Posterior vena cava (tissue), 2 donors: ENCODE measurements at regions not wholly inside any gene's neighbourhood (a gene's known extent, or its start where the extent isn't known, plus 50 kb on each side); places are given as distances from the start of the nearest gene placed in this dataset.
"Not testable (repeated sequence)": the region's sequence is repeated elsewhere in the genome, so short reads cannot be mapped to it uniquely, and the experiment has no call there.

Experiments used
- DNase-seq: peaks from one replicate; pipeline ENCODE4 v3.0.0-alpha.2; 2020; ENCODE audit warnings: low spot score
- intact Hi-C, 2 donors: fragments of 100-400 bp; cut with DNase I; formaldehyde crosslinking; loops; one replicate each; pipeline versions ENCODE4 v1.14.1 to v1.14.2; 2022 to 2023
- donor health status: DM: yes; HTN: yes; CAD: no.
- donor health status: DM: yes; HTN: yes; CAD: no.

DNA sequence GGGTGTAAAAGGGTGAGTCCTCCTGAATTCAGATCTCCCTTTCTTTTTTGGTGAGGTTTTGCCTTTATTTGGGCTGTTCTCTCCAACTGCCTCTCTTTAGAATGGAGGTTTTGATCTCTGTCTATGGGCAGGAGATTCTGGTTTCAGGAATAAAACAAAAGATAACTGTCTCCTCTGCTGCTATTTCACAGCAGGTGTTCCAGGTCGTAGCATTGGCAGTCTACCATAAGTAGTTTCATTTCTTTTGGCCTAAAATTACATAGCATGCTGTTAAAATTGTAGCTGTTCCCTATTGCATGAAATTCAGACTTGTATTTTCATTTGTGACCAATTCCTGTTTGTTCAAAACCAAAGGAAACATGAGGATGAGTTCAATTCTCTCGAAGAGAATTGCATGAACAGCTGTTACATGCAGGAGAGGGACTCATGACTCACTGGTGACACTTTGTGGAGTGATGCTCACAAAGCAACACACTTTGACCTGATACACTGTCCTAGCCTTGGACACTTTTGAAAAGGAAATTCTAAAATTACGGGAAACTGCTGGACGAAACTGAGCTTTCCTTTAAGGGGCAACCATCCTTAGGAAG, 76.8 kb upstream of the SIRPG start:
- no peak for DNase-seq
- intact Hi-C loops = no loop called here

DNA sequence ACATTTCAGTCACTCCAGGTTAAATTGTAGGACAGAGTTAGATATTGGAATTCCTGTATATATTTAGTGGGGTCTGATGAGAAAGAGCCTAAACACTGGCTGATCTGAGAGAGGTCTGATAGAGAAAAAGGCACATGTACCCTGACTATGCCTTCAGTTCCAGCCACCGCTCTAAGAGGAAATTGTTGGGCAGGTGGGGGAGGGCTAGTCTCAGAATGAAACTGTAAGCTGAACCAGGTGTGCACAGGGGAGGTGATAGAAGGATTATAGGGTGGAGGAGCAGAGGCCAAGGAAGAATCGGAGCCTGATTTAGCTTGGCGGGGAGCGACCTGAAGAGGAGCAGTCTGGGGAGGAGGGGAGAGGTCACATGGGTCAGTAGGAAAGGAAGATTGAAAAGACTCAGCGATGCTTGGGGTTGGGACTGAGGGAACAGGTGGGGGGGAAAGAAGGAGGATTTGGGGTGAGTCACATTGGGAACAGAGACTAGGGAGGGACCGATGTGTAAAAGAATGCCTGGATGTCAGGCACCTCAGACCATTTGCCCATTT, 74.3 kb upstream of the SIRPG start:
- DNase-seq, intact Hi-C loops: not testable (repeated sequence)

DNA sequence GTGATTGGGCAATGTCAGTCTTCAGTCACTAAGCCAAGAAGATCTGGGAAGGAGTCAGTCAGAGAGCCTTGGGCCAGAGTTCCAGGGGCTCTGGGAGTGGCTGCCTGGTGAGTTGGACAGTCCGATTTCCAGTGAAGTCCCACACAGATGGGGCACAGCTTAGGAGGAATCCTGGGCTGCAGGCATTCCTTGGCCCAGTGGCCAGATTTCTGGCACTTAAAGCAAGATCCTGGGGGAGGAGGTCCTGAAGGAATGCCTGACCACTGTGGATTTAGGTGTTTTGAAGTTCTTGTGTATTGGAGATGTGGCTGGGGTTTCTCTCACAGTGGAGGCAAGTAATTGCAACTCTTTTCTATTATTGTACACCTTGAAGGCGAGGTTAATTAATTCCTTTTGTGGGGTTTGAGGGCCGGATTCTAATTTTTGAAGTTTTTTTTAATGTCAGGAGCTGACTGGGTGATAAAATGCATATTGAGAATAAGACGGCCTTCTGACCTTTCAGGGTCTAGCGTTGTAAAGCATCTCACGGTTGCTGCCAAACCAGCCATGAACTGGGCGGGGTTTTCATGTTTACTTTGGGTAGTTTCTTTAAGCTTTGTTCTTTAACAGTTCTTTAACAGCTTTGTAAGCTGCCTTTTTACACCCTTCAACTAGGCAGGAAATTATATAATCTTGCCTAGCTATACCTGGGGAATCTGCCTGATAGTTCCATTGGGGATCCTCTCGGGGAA, 73.6 kb upstream of the SIRPG start:
- DNase-seq = not testable (repeated sequence)

DNA sequence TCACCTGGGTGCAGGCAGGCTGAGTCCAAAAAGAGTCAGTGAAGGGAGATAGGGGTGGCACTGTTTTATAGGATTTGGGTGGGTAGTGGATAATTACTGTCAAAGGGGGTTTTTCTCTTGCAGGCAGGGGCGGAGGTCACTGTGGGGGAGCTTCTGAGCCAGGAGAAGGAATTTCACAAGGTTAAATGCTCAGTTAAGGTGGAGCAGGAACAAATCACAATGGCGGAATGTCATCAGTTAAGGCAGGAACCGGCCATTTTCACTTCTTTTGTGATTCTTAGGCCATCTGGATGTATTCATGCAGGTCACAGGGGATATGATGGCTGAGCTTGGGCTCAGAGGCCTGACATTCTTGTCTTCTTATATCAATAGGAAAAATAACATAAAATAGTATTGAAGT, 69.7 kb upstream of the SIRPG start:
- intact Hi-C loops, DNase-seq: not testable (repeated sequence)

More for the DNA sequence above, 73.6 kb upstream of the SIRPG start:
- intact Hi-C loops = not testable (repeated sequence)

DNA sequence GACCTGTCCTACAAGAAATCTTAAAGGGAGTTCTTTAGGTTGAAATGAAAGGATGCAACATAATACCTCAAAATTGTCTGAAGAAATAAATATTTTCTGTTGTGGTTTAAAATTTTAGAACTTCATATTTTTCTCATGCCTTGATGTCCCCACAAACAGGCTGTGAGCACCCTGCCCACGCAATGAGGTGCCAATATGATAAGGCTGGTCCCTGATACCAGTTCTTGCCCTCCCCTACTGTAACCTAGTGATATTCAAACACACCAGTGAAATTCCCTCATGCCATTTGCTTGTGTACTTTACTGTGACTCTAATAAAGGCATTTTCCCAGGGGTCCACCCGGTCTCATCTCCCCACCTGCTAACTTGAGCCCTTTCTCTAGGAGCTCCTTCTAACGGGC, 67.3 kb upstream of the SIRPG start:
- DNase-seq = no peak
- intact Hi-C loops = no loop called here

DNA sequence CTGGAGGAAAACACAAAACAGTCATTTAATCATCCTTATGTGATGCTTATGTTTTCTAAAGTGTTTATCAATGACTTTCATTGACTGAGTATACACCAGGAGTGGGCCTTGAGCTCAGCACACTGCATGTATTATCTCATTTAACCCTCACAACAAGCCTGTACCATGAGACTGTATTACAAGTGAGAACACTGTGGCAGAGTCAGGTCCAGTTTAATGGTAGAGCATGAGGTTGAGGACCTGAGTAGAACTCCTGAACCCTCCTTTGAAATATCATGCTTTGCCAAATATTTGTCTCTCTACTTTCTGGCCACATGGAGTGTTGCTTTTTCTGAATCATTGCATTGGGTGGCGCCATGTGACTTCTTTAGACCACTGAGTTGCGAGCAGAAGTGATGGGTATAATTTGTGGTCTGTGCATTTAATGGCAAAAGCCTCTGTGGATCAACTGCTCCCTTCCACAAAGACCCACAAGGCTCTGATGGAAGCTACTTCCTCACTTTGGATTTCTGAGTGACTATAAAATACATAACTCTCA, 65.0 kb upstream of the SIRPG start:
- DNase-seq = no peak
- intact Hi-C loops = no loop called here

DNA sequence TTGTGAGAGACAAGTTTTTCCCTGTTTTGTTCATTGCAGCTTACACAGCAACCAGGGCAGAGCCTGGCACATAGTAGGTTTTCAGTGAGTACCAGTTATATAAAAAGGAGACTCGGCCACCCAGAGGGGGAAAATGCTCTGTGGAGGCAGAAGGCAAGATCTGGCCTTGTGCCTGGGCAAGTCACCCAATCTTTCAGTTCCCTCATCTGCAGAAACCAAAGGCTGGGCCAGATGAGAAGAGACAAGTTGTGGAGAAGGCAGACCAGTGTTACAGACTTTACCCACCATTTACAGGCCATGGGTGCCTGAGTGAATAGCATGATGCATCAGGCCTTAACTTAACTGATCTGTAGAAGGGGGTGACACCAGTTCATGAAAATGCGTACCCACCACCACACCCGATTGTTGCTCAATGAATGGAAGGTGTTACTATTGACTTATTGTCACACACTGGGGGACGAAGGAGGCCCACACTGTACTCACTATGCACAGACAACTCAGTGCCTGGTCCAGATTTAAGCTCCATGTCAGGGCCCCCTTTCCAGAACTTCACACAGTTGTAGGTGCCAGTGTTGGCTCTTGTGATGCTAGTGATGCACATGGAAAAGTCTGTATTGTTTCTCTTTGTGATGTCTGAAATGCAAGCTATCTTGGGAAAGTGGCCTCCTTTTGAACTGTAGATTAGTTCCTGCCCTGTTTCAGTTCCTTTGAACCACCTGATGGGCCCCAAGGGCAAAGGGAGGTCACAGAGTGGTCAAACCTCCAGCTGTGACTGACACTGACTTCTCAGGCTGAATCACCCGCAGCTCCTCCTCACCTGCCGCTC, 64.3 kb upstream of the SIRPG start:
- intact Hi-C loops = no loop called here
- DNase-seq = no peak

DNA sequence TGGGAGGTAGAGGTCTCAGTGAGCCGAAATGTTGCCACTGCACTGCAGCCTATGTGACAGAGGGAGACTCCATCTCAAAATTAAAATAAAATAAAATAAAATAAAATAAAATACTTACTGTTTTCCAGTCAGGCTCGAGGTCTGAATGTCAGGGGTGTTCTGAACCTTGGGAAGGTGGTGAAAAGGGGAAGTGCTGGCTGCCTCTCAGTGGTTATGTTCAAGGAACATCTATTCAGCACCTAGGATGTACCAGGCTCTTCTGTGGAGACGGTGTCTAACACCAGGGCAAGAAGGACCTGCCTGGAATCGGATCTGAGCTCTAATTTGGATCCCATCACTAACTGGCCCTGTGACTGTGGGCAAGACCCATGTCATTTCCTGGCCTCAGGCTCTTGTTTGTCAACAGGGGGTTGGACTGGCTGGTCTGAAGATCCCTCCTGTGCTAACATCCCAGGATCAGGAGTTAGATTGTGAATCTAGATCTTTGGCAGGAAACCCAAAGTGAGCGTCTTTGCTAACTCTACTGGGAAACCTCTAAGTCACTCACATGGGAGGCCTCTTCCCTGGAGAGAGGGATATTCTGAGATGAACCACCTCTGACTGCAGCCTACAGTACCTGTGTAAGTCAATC, 63.4 kb upstream of the SIRPG start:
- DNase-seq = no peak
- intact Hi-C loops = no loop called here

DNA sequence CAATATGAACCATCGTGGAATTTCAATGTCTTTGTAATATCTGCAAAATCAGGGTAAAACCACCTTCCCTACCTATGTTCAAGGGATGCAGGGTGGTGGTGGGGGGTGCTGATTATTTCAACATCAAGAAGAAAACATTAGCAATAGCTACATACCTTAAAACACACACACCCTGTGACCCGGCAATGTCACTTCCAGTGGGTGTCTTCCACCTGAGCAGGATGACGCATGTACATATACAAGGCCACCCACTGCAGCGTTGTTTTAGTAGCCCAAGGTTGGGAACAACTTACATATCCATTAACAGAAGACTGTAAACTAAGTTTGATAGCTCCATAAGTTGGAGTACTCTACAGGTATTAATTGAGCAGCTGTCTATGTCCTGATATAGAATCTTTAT, 62.6 kb upstream of the SIRPG start:
- no peak for DNase-seq
- intact Hi-C loops = no loop called here

DNA sequence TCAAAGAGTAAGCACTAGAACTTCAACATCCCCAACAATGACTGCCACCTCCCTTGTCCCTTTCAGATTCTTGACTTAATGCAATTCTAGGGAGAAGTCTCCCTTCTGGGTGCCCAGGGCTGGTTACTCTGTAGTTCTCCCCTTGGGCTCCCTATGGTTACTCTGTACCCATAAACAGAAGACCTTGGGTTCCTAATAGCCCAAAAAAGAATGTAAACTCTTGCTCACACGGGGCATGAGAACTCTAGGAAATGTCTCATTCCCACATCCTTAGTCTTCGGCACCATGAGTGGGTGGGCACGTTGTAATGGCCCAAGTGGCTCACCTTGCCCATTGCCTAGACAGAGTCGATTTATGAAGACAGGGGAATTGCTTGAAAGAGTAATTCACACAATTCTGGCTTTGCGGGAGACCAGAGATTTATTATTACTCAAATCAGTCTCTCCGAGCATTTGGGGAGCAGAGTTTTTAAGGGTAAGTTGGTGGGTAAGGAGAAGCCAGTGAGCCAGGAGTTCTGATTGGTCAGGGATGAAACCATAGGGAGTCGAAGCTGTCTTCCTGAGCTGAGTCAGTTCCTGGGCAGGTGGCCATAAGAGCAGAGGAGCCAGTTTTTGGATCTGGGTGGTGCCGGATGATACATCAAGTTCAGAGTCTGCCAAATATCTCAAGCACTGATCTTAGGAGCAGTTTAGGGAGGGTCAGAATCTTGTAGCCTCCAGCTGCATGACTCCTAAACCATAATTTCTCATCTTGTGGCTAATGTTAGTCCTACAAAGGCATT, 61.2 kb upstream of the SIRPG start:
- DNase-seq = peak; percentile 88
- intact Hi-C loops = no loop called here

DNA sequence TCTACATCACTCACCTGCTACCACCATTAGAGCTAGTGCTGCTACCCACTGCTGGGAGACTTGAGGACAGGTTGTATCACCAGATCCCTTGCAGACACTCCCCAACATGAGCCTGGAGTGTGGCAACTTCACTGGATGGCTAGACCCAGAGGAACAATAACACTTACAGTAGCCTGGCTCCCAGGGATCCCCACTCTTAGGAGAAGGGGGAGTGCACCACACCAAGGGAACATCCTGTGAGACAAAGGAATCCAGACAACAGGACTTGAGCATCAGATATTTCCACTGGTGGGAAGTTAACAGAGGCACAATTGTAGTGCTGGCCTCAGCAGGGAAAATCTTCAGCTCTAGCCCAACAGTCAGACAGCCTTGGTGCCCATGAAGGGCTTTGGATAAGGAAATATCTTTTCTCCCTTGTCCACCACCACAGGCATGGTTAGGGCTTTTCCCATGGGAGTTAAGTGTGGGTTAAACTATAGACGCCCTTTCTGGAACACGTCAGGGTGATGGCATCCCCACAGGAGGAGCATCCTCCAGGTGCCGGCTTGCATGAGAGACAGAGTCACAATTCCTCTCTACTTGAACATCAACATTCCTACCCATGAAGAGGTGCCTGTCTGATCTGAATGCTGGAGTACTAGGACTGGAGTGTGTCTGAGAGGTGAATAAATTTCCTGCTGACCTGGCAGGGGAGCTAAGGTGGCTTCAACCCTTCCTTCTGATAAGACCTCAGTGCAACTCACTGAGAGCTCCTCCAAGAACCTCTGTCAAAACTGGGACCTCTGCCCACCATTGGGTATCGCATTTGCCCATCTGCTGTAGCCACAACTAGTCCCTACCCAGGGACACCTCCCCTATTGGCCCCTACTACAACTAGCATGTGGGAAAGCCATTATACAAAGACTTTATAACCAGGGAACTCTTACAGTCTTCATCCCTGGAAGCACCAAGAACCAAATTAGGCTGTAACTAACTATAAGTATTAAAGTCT, 55.4 kb upstream of the SIRPG start:
- DNase-seq = no peak
- intact Hi-C loops = no loop called here

DNA sequence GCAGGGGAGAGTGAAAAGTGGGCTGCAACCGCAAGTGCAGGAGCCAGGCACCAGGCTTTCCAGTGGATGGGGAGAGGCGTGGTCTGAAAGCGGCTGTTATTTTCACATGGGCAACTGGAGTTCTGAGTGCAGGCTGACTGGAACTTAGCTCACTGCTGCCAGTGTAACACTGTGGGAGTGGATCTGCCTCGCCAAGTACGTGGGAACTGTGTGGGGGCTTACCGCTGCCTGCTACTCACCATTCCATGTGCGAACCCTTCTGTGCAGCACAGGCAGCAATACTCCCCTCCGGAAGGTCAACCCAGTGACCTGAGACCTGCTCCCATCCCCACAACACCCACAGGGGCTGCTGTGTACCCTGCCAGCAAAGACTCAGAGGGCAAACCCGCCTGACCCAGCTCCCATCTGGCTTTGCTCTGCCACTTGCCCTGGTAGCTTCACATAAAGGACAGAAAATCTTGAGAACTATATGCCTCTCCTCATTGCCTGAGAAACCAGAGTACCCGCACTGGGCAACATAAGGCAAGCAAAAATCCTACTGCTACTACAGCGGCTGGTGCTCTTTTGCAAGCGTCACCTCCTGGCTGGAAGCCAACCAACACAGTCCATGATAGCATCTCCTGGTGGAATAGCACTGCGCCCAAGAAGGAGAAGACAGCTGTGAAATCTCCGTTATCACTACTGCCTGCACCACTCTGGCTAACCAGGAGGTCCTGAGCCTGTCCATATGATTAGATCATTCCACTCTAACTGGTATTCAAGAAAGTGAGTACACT, 54.4 kb upstream of the SIRPG start:
- DNase-seq = no peak

DNA sequence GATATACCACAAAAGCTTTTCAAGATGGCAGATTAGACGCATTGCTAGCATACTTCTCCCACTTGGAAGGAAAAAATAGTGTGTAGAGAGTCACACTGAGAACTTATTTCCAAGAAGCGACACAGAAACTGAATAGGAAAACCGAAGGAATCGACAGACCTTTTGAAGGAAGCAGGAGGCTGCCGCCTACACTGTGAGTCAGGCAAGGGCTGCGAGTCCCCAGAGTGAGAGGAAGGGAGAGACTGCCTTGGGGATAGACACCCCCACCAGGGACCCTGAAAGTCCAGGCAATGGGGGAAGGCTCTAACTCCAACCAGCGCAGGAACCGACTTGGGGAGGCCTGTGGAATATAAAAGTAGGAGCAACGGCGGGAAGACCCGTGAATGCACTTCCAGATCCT, 53.7 kb upstream of the SIRPG start:
- intact Hi-C loops = no loop called here
- DNase-seq = no peak

More for the DNA sequence above, 54.4 kb upstream of the SIRPG start:
- intact Hi-C loops = no loop called here

DNA sequence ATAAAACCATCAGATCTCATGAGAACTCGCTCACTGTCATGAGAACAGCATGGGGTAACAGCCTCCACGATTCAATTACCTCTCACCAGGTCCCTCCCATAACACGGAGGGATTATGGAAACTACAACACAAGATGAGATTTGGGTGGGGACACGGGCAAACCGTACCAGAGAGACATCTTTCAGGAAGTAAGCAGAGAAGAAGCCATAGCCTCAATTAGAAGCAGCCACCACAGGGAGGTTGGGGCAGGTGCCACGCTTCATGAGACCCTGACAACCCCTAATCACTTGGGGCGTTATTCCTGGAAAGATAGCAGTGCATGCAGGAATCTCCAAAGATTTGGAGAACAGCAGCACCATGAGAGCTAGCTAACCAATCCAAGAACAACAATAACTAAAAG, 52.9 kb upstream of the SIRPG start:
- intact Hi-C loops = no loop called here

DNA sequence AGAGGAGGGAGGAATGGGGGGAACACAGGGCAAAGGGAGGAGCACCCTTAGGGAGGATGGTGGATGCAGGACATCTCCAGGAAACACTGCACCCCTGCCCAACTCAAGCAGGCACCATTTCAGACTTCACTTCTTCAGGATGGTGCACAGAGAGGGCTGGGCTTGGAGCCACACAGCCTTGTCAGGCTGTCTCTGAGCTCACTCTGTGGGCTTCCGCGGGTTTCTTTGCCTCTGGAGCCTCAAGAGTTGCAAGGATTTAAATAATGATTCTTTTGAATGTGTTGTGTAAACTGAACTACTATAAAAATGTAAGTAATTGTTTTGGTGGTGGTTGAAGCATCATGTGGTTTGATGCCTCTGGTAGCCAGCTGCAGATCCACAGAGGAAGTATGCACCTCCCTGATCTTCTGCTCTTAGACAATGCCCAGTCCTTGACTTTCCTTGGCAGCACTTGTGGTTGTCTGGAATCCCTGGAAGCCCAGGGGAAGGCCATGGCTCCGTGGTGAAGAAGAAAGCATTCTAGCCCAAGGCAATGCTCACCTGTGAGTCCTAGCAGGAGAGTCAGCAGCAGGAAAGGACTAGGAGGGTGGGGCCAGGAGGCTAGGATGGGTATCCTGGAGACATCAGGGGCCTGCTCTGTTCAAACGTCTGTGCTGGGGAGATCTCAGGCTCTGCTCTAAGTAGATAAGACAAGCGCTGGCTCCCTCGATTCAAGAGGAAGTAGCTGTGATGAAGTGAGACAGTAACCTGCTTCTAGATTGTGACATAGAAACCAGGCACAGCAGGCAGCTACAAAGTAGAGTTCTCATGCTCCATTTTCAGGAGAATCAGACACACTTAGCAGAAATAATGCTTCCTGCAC, 50.2 kb upstream of the SIRPG start:
- no peak for DNase-seq
- intact Hi-C loops = no loop called here

More for the DNA sequence above, 52.9 kb upstream of the SIRPG start:
- DNase-seq = no peak
